SW480 (cell line): ENCODE measurements at regions not wholly inside any gene's neighbourhood (a gene's known extent, or its start where the extent isn't known, plus 50 kb on each side); places are given as distances from the start of the nearest gene placed in this dataset.
"Not testable (repeated sequence)": the region's sequence is repeated elsewhere in the genome, so short reads cannot be mapped to it uniquely, and the experiment has no call there.

Source experiments
- DNase-seq: peaks from one replicate; pipeline ENCODE4 v3.0.0-alpha.2; 2016; ENCODE audit warnings: low spot score

GRCh38 chr4:67412153-67412712 lies 133.1 kb downstream of the CENPC start:
- DNase-seq, result not testable (repeated sequence)

GRCh38 chr4:67403342-67403741 lies 142.0 kb downstream of the CENPC start:
- no peak for DNase-seq

GRCh38 chr4:67401902-67402301 lies 143.4 kb downstream of the CENPC start:
- DNase-seq, result no peak

- DNase-seq, result no peak
Observed at GRCh38 chr4:67397931-67398330, 147.4 kb downstream of the CENPC start.

GRCh38 chr4:67397031-67397430 lies 148.3 kb downstream of the CENPC start:
- no peak for DNase-seq

- no peak for DNase-seq
Observed at GRCh38 chr4:67396008-67396407, 149.3 kb downstream of the CENPC start.

- no peak for DNase-seq
Observed at GRCh38 chr4:67394879-67395278, 150.4 kb downstream of the CENPC start.

GRCh38 chr4:67393699-67394281 lies 151.5 kb downstream of the CENPC start:
- DNase-seq, result no peak

- no peak for DNase-seq
Observed at GRCh38 chr4:67393007-67393406, 152.3 kb downstream of the CENPC start.

GRCh38 chr4:67381406-67381804 lies 163.9 kb downstream of the CENPC start:
- not testable (repeated sequence) for DNase-seq

- DNase-seq, result not testable (repeated sequence)
Observed at GRCh38 chr4:67380702-67381405, 164.4 kb downstream of the CENPC start.

GRCh38 chr4:67380154-67380553 lies 165.1 kb downstream of the CENPC start:
- DNase-seq, result no peak

GRCh38 chr4:67375291-67375690 lies 170.0 kb downstream of the CENPC start:
- no peak for DNase-seq

- no peak for DNase-seq
Observed at GRCh38 chr4:67371615-67372014, 173.7 kb downstream of the CENPC start.

GRCh38 chr4:67366311-67366861 lies 178.9 kb downstream of the CENPC start:
- DNase-seq, result no peak

GRCh38 chr4:67365661-67366245 lies 179.6 kb downstream of the CENPC start:
- DNase-seq, result no peak

- DNase-seq, result no peak
Observed at GRCh38 chr4:67355806-67356205, 189.5 kb downstream of the CENPC start.

GRCh38 chr4:67346654-67347053 lies 198.6 kb downstream of the CENPC start:
- DNase-seq, result no peak

- DNase-seq, result no peak
Observed at GRCh38 chr4:67344594-67345380, 200.5 kb downstream of the CENPC start.

GRCh38 chr4:67343199-67343598 lies 202.1 kb downstream of the CENPC start:
- peak; percentile 8 for DNase-seq

- DNase-seq, result no peak
Observed at GRCh38 chr4:67342291-67342690, 203.0 kb downstream of the CENPC start.

GRCh38 chr4:67333664-67334063 lies 211.6 kb downstream of the CENPC start:
- no peak for DNase-seq
